Lower leg skin (tissue), 3 donors: ENCODE measurements at regions not wholly inside any gene's neighbourhood (a gene's known extent, or its start where the extent isn't known, plus 50 kb on each side); places are given as distances from the start of the nearest gene placed in this dataset.

ENCODE experiments used
- CTCF ChIP-seq, 3 donors: fragments of 450-650 bp; IDR thresholded peaks; one replicate each; pipeline ENCODE4 v1.5.1; 2016; ENCODE audit warnings: antibody characterized with exemption in 3 of 3, mild to moderate bottlenecking in 3 of 3, moderate library complexity in 2 of 3
- POLR2A ChIP-seq, 2 donors: fragments of 450-650 bp; IDR thresholded peaks; one replicate each; pipeline ENCODE4 v1.6.1; 2016 to 2017; ENCODE audit warnings: antibody characterized with exemption in 2 of 2, mild to moderate bottlenecking in 1 of 2, moderate library complexity in 1 of 2

GRCh38 chr10:64896582-64896981, 1375.4 kb downstream of the REEP3 start:
- TF ChIP-seq POLR2A (IDR thresholded peaks at IDR 0.05) (no peak), CTCF (IDR thresholded peaks at IDR 0.05) (no peak)
